NOMO-1 treated with dmso at 0.1 percent for 144 hours (cell line): ENCODE measurements at regions not wholly inside any gene's neighbourhood (a gene's known extent, or its start where the extent isn't known, plus 50 kb on each side); places are given as distances from the start of the nearest gene placed in this dataset.

Source experiments
- DNase-seq: peaks from one replicate; lab custom pipeline; 2025; ENCODE audit not compliant: unreplicated experiment; lab: John Stamatoyannopoulos, UW

DNA sequence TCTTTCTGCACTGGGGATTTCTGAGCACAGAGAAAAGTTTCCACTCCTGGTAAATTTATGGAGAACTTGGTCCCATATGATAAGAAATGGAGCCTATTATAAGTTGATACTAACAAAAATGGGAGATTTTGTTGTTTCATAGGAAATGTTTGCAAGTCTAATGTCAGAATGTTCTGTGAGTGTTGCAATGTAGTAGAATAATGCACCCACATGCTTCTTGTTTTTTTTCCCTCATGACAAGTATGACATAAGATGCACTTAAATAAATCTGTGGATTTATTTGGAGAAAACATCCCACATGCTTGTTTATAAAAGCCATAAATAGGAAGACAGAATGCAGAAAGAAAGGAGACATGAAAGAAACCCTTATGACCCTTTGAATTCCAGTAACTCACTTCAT lies 50.8 kb upstream of the KCNJ6 start:
- DNase-seq = no peak

DNA sequence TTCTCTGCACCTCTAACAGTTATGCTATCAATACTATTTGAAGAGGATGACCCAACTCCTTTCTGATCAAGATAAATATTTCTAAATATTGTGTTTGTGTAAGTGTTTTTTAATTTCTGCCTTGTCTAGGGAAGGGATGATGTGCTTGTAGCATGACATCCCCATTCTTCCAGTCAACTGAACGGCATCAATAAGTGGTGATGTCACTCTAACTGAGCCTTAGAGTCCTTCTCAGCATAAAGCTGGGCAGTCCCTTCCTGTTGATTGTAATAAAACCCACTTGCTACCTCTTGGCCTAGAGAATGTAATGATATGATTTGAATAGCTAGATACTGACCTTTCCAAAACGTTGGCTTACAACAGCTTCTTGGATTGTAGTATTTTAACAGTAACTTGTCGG lies 52.5 kb upstream of the KCNJ6 start:
- no peak for DNase-seq

DNA sequence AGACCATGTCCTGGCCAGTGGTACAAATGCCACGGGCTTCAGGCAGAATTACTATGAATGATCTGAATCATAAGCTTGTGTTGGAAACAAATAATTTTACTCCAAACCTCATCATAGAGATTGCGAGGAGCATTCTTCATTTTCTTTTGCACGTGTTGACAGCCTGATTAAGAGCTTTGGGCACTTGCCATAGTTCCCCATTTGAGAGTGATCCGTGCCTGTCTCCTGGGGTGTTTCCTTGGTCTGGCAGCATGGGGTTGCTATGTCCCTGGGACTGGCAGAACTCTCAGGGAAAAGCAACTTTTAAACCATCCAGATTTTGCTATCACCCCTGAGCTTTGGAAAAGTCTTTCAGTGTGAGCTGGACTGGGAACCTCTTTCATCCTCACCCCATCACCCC lies 54.3 kb upstream of the KCNJ6 start:
- no peak for DNase-seq

DNA sequence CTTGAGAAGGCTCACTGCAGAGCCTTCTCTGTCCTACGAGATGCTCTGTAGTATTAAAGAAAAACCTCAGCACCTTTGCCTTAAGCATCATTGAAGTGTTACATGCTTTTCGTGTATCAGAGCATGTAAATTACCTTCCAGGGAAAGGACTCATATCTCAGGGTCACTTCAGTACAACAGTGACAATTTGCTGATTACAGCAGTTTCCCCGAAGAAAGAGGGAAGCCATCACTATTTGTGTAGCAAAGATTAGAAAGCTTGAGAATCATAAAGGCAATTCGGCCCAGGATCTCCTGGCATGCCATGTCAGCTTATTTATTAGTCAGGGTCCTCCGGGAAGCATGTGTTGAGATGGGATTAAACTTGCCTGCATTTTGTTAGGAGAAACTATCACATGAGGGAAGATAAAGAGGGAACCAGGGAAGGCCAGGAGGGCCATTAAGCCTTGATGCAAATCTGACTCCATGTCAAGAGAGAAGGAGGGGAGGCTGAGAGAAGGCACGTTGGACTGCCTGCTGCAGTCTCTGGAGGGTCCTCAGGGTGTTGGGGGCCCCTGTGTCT lies 55.2 kb upstream of the KCNJ6 start:
- DNase-seq = no peak

DNA sequence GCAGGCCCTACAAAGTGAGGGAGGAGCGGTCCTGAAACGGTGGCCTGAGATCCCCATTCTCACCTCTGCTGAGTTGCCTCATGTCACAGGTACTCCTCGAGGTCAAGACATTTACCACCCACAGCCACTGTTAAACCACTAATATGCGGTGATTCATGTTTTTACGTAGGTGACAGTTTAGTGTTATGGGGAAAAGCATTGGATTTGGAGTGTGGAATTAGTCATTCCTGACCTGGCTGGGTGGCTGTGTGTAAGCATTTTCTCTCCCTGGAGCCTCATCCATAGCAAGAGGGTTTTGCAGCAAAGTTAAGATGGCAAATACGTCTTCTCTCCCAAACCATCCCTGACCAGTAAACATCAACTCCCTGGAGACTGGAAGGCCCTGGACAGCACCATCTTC lies 57.8 kb upstream of the KCNJ6 start:
- no peak for DNase-seq

DNA sequence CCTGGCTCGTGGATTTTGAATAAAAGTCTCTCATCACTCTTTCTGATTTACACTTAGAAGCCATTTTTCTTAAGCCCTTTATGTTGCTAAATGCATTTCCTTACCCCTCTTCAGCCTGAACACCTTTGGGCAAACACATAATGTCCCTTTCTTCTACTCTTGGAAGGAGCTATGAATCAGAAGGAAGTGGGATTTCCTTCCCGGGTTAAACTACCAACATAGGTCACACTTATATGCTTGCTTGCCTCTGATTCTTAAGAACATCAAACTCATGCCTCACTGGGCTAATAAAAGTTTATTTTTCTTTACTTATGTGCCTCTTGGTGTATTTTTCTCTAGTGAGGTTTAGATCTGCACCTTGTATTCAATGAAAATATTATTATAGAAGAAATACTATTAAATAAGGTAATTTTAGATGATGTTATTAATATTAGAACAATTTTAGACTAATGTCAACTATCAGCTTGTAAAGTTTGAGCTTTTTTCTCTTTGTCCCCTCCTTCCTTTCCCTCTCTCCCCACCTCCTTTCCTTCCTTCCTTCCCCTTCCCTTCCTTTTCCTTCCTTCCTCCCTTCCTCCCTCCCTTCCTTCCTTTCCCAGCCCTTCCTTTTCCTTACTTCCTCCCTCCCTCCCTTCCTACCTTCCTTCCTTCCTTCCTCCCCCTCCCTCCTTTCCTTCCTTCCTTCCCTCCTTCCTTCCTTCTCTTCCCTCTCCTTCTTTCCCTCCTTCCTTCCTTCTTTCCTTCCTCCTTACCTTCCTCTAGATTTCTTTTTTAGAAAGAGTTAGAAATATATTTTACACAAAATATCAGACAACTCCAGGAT lies 66.5 kb upstream of the KCNJ6 start:
- no peak for DNase-seq

DNA sequence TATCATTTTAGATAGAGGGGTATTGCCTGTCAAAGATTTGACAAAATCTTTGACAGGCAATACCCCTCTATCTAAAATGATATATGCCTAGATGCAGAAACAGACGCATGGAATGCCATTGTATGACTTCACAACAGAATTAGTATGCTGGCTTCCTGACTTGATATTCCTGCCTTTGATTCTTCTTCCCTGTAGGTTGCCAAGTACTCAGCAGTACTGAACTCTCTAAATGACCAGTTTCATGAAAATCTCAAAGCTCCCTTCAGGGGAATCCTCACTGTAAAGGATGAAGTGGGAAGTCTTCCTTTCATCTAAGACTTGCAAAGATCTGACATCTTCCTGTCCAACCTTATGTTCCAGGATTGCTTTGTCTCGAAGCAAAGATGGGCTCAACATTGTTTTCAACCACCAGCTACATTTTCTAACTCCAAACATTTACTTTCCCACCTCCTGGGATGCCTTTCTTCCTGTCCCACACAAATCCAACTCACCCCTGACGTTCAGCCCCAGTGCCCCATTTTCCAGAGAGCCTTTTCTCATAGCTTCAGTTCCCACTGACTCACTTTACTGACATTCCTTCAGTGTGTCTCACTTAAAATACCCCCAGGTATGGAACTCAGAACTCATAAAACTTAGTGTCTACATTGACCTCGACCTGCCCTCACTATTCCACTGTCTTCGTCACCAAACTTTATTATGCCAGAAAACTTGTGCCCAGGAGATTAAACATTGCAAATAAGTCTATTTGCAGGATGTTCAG lies 67.3 kb upstream of the KCNJ6 start:
- DNase-seq = no peak

DNA sequence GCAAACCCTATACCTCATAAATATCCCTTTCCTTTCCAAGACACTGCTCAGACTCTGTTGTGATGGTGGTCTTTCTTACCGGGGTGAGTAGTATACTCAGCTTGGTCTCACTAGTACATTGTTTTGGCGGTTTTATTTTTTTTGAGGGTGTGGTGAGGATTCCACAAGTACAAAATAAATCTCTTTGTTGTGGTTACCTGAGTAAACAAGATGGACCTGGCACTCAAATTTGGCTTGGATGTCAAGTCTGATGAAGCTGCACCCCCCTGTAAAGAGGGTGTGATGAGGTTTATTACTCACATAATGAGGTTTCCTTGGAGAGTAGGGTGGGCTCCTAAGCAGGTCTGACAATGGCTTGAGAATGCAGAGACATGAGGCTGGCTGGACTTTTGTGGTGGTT lies 68.2 kb upstream of the KCNJ6 start:
- no peak for DNase-seq

DNA sequence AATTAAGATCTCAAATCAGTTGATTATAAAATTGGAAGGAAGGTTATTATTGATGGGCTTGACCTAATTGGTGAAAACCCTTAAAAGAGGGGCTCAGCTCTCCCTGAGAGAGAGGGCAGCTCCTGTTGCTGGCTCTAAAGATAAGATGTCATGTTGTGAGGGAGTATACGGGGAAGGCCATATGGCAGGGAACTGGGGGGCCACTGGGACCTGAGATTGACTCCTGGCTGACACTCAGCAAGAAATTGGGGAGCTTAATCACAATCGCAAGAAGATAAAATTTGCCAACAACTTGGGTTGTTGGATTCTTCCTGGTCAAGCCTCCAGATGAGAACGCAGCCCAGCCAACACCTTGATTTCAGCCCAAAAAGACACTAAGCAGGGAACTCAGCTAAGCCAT lies 69.7 kb upstream of the KCNJ6 start:
- DNase-seq = no peak

DNA sequence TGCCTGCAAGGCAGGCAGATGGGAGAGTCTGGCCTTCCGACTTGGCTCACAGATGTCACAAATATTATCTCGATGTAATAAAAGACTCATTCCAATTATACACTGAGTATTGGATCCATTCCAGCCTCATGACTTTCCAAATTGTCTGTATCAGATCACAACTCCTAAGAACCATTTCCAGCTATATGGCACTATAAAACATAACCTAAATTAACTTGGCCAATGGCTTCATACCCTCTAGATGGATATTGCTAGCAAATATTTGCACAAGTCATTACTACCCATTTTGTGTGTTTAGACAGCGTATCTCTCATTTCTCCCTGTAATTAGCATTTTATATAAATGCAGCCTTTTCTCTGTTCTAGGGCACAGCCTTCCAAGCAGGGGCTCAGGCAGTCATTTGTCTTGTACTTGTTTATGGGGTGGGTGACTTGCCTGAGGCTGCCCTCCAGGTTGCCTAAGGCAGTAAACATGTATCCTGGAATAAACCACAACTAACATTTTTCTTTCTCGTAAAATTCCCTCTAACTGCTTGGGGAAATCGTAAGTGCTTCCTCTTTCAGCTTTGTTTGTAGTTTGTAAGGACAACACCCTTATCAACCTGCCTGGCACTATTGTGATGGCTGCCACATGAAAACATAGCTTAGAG lies 70.6 kb upstream of the KCNJ6 start:
- DNase-seq = no peak

DNA sequence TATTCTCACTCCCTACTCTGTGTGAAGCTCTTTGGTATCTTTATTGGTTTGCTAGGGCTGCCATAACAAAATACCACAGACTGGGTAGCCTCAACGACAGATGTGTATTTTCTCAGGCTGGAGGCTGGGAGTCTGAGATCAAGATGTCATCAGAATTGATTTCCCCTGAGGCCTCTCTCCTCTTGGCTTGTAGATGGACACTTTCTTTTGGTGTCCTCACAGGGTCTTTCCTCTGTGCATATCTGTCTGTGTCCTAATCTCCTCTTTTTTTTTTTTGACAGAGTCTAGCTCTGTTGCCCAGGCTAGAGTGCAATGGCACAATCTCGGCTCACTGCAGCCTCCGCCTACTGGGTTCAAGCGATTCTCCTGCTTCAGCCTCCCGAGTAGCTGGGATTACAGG lies 71.4 kb upstream of the KCNJ6 start:
- no peak for DNase-seq

DNA sequence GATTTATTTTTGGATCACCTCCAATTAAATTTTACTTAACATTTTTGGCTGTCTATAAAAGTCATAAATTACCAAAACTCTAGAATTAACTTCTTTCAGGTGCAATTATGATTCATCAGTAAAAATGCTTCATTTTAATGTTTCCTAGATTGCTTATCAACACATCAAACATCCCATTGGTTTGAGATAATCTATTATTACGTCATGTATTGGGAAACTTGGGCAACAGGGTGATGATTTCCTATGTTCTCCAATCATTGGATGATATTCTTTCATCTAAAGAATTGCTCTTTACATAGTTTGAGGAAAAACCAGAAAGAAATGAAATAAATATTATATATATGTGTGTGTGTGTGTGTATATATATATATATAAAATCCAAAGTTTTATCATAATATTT lies 76.8 kb upstream of the KCNJ6 start:
- DNase-seq = no peak

DNA sequence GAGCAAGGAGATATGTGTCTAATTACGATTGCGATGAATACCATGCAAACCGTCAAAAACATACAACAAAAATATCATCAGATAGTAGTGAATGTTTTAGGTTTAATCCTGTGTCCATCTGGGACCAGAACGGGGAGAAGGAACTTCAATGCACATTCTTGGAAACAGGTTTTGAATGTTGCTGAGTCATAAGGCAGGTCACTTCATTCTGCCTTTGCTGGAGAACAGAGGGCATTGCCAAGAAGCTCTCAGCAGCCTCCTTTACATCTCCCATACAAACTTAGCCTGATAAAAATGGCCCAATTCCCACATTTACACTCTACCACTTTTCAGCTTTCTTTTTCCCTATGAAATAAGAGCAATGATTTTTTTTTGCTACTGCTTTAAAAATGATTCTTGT lies 78.0 kb upstream of the KCNJ6 start:
- DNase-seq = no peak

DNA sequence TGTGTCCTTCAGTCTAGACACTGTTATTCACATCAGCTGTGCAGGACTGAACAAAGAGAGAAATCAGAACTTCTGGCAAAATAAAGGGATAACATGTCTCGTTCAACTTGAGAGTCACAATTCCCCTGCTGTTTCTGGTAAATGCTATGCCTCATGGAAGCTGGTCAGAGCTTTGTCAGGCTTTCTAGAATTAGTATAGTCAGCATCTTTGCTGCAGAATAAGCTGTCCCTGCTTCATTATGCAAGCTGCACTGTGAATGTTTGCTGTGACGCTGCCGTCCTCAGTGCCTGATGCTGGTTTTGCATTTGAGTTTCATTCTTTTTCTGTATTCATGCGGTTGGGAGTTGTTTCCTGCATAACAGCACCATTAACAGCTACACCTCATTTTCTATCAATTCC lies 96.4 kb upstream of the KCNJ6 start:
- DNase-seq = no peak

DNA sequence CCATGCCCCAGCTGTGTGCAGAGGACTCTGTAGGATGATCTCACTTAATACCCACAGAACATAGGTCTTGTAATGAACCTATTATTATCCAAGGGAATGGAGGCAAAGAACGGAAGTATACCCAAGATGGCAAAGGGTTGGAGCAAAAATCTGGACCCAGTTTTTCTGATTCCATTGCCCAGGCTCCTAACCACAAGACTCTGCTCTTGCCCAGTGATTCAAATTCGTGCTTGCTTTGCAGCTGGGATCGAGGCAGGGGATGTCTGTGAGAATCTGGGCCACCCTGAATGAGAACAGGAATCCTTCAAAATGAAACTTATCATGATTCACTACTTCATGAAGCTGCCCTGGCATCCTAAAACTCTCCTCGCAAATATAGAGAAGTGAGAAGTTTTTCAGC lies 97.5 kb upstream of the KCNJ6 start:
- DNase-seq = no peak

DNA sequence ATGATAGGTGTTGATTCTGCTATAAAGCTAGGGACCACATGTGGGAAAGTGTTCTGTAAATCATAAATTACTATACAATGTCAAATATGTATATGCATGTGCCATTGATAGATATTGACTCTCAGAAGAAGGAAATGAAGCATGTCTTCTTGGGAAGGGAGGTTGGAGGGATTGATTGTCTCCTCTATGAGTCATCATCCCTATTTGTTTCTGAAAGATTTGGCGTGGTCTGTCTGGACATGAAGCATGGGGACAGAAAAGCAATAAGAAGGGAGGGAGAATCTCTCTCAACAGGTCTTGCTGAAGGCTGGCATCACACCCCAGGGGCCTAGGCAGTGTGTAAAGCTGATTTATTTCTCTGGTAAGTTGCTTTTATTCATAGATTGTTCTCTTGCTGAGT lies 98.0 kb upstream of the KCNJ6 start:
- DNase-seq = no peak

DNA sequence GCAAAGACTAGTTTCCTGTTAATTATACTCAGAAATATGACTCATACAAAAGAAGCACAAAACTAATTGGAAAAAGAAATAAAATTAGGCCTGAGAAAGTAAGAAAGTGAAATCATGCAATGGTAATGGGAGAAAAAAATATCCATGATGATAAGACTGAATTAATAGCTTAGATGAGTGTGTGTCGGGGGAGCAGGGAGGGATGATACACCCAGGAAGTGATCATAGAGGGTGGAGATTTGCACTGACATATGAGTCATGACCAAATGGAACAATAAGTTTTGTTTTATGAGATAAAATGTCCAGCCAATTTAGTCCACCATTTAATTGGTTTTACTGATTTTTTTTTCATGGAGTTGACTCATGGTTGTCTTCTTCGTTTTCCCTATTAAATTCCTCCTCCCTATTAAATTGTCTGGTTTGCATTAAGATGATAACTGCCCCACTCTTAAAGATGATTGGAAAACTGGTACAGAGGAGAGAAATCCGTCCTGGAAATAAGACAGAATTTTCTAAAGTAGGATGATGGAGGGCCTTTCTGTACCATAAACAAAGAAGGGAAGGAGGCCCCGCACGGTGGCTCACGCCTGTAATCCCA lies 111.7 kb upstream of the KCNJ6 start:
- no peak for DNase-seq

DNA sequence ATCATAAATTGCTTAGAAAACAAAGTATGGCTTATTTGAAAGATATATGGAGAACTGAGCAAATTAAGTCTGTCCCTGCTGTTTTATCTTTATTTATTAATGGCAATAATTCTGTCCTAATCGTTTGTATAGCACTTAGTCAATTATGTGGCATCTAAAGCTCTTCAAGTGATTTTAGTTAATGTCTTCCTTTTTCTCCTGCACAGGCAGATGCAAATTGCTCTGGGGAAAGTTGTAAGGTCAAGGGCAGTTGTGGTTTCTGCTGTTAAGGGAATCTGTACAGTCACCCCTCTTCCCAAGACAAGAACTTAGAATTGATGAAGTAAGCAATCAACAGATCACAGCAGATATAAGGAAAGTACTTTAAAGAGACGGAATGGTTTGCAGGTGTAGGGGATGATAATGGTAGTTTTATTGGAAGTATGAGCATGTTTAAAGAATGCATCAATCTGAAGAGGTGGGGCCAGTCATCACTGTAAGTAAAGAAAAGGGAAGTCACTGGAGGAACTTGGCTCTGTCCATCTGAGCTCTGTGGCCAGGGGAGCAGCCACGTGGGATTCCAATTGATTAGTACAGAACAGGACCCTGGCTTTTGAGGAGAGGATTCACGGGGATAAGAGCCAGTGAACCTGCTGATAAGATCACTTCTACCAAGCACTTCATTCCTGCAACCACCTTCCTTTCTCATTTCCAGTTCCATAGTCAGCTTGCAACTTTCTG lies 116.0 kb upstream of the KCNJ6 start:
- DNase-seq = peak; percentile 1

DNA sequence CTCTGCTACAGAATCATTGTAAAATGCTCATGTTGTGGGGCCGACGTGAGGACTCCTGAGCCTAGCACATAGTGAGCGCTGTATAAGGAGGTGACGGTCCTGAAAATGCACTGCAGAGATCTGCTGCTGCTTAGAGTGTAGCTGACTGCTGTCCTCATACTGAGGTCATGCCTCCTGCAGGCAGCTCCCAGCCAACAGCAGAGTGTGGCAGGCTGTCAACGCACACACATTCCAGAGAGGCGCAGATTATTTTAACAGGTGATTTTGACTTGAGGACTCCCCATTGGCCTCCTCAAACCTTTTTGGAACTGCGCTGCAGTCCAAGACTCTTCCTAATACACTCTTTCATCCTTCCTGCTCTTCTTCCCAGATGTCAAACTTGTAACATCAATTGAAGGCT lies 119.8 kb upstream of the KCNJ6 start:
- no peak for DNase-seq

DNA sequence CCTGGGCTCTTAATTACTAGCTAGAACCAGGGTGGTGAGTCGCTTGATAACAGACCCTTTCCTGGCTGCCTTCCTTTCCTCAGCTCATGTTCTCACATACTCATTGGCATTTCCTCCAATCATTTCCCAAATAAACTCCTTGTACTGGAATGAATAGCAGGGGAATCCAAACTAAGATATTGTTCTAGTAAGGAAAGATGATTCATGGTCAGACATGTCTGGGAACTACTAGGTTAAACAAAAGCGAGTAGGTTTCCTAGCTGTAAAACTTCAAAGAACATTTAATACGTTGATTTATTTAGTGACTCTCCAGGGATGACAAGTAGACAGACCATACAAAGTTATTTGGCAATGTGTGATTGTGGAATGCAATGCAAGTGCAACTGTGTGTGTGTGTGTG lies 121.2 kb upstream of the KCNJ6 start:
- DNase-seq = no peak

DNA sequence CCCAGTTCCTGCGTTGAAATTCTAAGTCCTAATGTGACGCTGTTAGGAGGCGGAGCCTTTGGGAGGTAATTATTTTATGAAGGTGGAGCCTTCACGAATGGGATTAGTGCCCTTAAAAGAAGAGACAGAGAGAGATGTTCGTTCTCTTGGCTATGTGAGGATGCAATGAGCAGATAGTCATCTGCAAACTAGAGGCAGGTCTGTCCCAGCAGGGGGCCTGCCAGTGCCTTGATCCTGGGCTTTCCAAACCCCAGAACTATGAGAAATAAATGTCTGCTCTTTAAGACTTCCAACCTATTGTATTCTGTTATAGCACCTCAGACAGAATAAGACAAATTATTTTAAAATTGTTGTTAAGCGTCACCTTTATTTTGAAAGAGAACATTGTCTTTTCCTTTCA lies 123.1 kb upstream of the KCNJ6 start:
- no peak for DNase-seq
